Karpas-422 (cell line): ENCODE measurements at regions not wholly inside any gene's neighbourhood (a gene's known extent, or its start where the extent isn't known, plus 50 kb on each side); places are given as distances from the start of the nearest gene placed in this dataset.

ENCODE experiments used
- DNase-seq: peaks from one replicate; pipeline ENCODE4 v3.0.0-alpha.2; 2015
- H2AFZ ChIP-seq: fragments of 200-600 bp; sonication (generic); 2 replicates; pipeline ENCODE4 v1.6.1; 2014; ENCODE audit warnings: antibody characterized with exemption, low read length, mixed read lengths
- H3K27ac ChIP-seq: fragments of 200-600 bp; sonication (generic); 2 replicates; pipeline ENCODE4 v1.5.1; 2014; ENCODE audit warnings: mild to moderate bottlenecking, low read length, moderate library complexity
- H3K27me3 ChIP-seq: fragments of 200-600 bp; sonication (generic); 2 replicates; pipeline ENCODE4 v1.6.1; 2014; ENCODE audit warnings: low read length, mixed read lengths
- H3K36me3 ChIP-seq: fragments of 200-600 bp; sonication (generic); 2 replicates; pipeline ENCODE4 v1.6.1; 2014; ENCODE audit warnings: low read length, mixed read lengths; ENCODE audit not compliant: insufficient read depth
- H3K4me1 ChIP-seq: fragments of 200-600 bp; sonication (generic); 2 replicates; pipeline ENCODE4 v1.6.1; 2014; ENCODE audit warnings: mild to moderate bottlenecking, low read length, mixed read lengths
- H3K4me2 ChIP-seq: fragments of 200-600 bp; sonication (generic); 2 replicates; pipeline ENCODE4 v1.6.1; 2014; ENCODE audit warnings: low read length, low read depth, mild to moderate bottlenecking; ENCODE audit not compliant: poor library complexity, severe bottlenecking
- H3K4me3 ChIP-seq: fragments of 200-600 bp; sonication (generic); 2 replicates; pipeline ENCODE4 v1.5.1; 2014; ENCODE audit warnings: mild to moderate bottlenecking, antibody characterized with exemption, low read length, mixed read lengths
- H3K79me2 ChIP-seq: fragments of 200-600 bp; sonication (generic); 2 replicates; pipeline ENCODE4 v1.6.1; 2014; ENCODE audit warnings: mild to moderate bottlenecking, low read length, mixed read lengths
- H3K9ac ChIP-seq: fragments of 200-600 bp; sonication (generic); 2 replicates; pipeline ENCODE4 v1.6.0; 2014; ENCODE audit warnings: low read length
- H3K9me2 ChIP-seq: fragments of 200-600 bp; sonication (generic), shearing (Covaris generic); replicated peaks from 2 replicates; pipeline ENCODE4 v1.6.0; 2014; ENCODE audit warnings: mild to moderate bottlenecking, low read length, moderate library complexity; ENCODE audit not compliant: insufficient read depth
- H3K9me3 ChIP-seq: fragments of 300-700, 200-600 bp; sonication (generic); 2 replicates; pipeline ENCODE4 v1.6.1; 2014; ENCODE audit warnings: low read length, mixed read lengths
- H4K20me1 ChIP-seq: fragments of 200-600 bp; sonication (generic); 2 replicates; pipeline ENCODE4 v1.6.1; 2014; ENCODE audit warnings: mild to moderate bottlenecking, antibody characterized with exemption, low read length, low read depth; ENCODE audit not compliant: insufficient read depth

- no peak overlapping the region for H3K27ac ChIP-seq
- no peaks in the 10 kb centered on the region for H3K79me2 ChIP-seq
- H2AFZ ChIP-seq: no peak overlapping the region
- no peak for DNase-seq
- no peaks in the 10 kb centered on the region for H3K9me2 ChIP-seq
- H3K27me3 ChIP-seq: no peaks in the 10 kb centered on the region
- no peaks in the 10 kb centered on the region for H3K4me1 ChIP-seq
- H3K9me3 ChIP-seq: peaks cover 63% of the 10 kb centered on the region
- no peak overlapping the region for H3K9ac ChIP-seq
- no peak overlapping the region for H3K4me3 ChIP-seq
- H3K4me2 ChIP-seq: no peak overlapping the region
- no peaks in the 10 kb centered on the region for H4K20me1 ChIP-seq
- no peaks in the 10 kb centered on the region for H3K36me3 ChIP-seq
These were observed 644.9 kb upstream of the FOXG1 start for GRCh38 chr14:28121512-28122297.

- Histone ChIP-seq H3K4me1 (no peaks in the 10 kb centered on the region), H3K4me2 (no peak overlapping the region)
These were observed 635.8 kb upstream of the FOXG1 start for GRCh38 chr14:28130610-28131284.

GRCh38 chr14:28138341-28138740 lies 628.2 kb upstream of the FOXG1 start:
- Histone ChIP-seq H3K4me2 (no peak overlapping the region), H4K20me1 (no peaks in the 10 kb centered on the region), H3K79me2 (no peaks in the 10 kb centered on the region), H3K9me3 (peaks cover 61% of the 10 kb centered on the region), H3K4me1 (no peaks in the 10 kb centered on the region), H3K9ac (no peak overlapping the region), H3K4me3 (no peak overlapping the region), H3K36me3 (no peaks in the 10 kb centered on the region), H3K9me2 (no peaks in the 10 kb centered on the region), H3K27me3 (no peaks in the 10 kb centered on the region), H3K27ac (no peak overlapping the region), H2AFZ (no peak overlapping the region)
- no peak for DNase-seq

More at GRCh38 chr14:28130610-28131284, 635.8 kb upstream of the FOXG1 start:
- Histone ChIP-seq H3K79me2 (no peaks in the 10 kb centered on the region), H3K27ac (no peak overlapping the region), H4K20me1 (no peaks in the 10 kb centered on the region), H3K4me3 (no peak overlapping the region), H3K27me3 (no peaks in the 10 kb centered on the region), H3K36me3 (no peaks in the 10 kb centered on the region), H3K9me3 (peaks cover 75% of the 10 kb centered on the region), H2AFZ (no peak overlapping the region), H3K9me2 (no peaks in the 10 kb centered on the region), H3K9ac (no peak overlapping the region)
- no peak for DNase-seq

GRCh38 chr14:28141662-28142061 lies 624.9 kb upstream of the FOXG1 start:
- H3K9me2 ChIP-seq: no peaks in the 10 kb centered on the region
- no peaks in the 10 kb centered on the region for H3K4me1 ChIP-seq

GRCh38 chr14:28142400-28143015 lies 624.1 kb upstream of the FOXG1 start:
- H3K4me1 ChIP-seq: no peaks in the 10 kb centered on the region
- H3K79me2 ChIP-seq: no peaks in the 10 kb centered on the region
- H3K27ac ChIP-seq: no peak overlapping the region
- H2AFZ ChIP-seq: no peak overlapping the region
- H3K27me3 ChIP-seq: no peaks in the 10 kb centered on the region
- H3K4me3 ChIP-seq: no peak overlapping the region
- H3K9me3 ChIP-seq: peaks cover 45% of the 10 kb centered on the region
- no peak for DNase-seq
- no peak overlapping the region for H3K9ac ChIP-seq
- H4K20me1 ChIP-seq: no peaks in the 10 kb centered on the region
- H3K9me2 ChIP-seq: no peaks in the 10 kb centered on the region
- no peak overlapping the region for H3K4me2 ChIP-seq
- no peaks in the 10 kb centered on the region for H3K36me3 ChIP-seq

More at GRCh38 chr14:28141662-28142061, 624.9 kb upstream of the FOXG1 start:
- DNase-seq: no peak
- H3K9me3 ChIP-seq: peaks cover 45% of the 10 kb centered on the region
- H3K36me3 ChIP-seq: no peaks in the 10 kb centered on the region
- H3K27ac ChIP-seq: no peak overlapping the region
- H3K9ac ChIP-seq: no peak overlapping the region
- H3K4me3 ChIP-seq: no peak overlapping the region
- H3K27me3 ChIP-seq: no peaks in the 10 kb centered on the region
- H3K4me2 ChIP-seq: no peak overlapping the region
- H2AFZ ChIP-seq: no peak overlapping the region
- no peaks in the 10 kb centered on the region for H3K79me2 ChIP-seq
- no peaks in the 10 kb centered on the region for H4K20me1 ChIP-seq

GRCh38 chr14:28143316-28143715 lies 623.3 kb upstream of the FOXG1 start:
- peaks cover 42% of the 10 kb centered on the region for H3K9me3 ChIP-seq
- no peaks in the 10 kb centered on the region for H3K4me1 ChIP-seq
- no peak overlapping the region for H3K4me3 ChIP-seq
- H3K4me2 ChIP-seq: no peak overlapping the region
- no peak overlapping the region for H2AFZ ChIP-seq
- H3K36me3 ChIP-seq: no peaks in the 10 kb centered on the region
- no peak overlapping the region for H3K9ac ChIP-seq
- no peak for DNase-seq
- H3K27ac ChIP-seq: no peak overlapping the region
- H4K20me1 ChIP-seq: no peaks in the 10 kb centered on the region
- H3K27me3 ChIP-seq: no peaks in the 10 kb centered on the region
- H3K79me2 ChIP-seq: no peaks in the 10 kb centered on the region
- H3K9me2 ChIP-seq: no peaks in the 10 kb centered on the region

- Histone ChIP-seq H3K79me2 (no peaks in the 10 kb centered on the region), H3K9me3 (peaks cover 57% of the 10 kb centered on the region), H3K27ac (no peak overlapping the region), H3K9me2 (no peaks in the 10 kb centered on the region), H4K20me1 (no peaks in the 10 kb centered on the region), H3K27me3 (no peaks in the 10 kb centered on the region), H2AFZ (no peak overlapping the region), H3K9ac (no peak overlapping the region), H3K36me3 (no peaks in the 10 kb centered on the region), H3K4me1 (no peaks in the 10 kb centered on the region), H3K4me2 (no peak overlapping the region), H3K4me3 (no peak overlapping the region)
- no peak for DNase-seq
These were observed 614.7 kb upstream of the FOXG1 start for GRCh38 chr14:28151926-28152325.

GRCh38 chr14:28152453-28153044 lies 614.0 kb upstream of the FOXG1 start:
- Histone ChIP-seq H3K79me2 (no peaks in the 10 kb centered on the region), H3K36me3 (no peaks in the 10 kb centered on the region), H3K27ac (no peak overlapping the region), H4K20me1 (no peaks in the 10 kb centered on the region), H3K27me3 (no peaks in the 10 kb centered on the region), H3K9me3 (peaks cover 57% of the 10 kb centered on the region), H3K9me2 (no peaks in the 10 kb centered on the region), H3K4me3 (no peak overlapping the region), H3K4me2 (no peak overlapping the region), H2AFZ (no peak overlapping the region), H3K9ac (no peak overlapping the region), H3K4me1 (no peaks in the 10 kb centered on the region)
- no peak for DNase-seq
